ENCODE measurements at regions not wholly inside any gene's neighbourhood (a gene's known extent, or its start where the extent isn't known, plus 50 kb on each side); places are given as distances from the start of the nearest gene placed in this dataset.

- TF ChIP-seq PATZ1 (CRISPR knock-in tag; IDR thresholded peaks at IDR 0.05; ENCODE audit: borderline replicate concordance): no peak
- TF ChIP-seq ZNF8 (CRISPR knock-in tag; IDR thresholded peaks at IDR 0.05): no peak
- TF ChIP-seq RARB (CRISPR knock-in tag; IDR thresholded peaks at IDR 0.05): no peak
- TF ChIP-seq ESRRG (CRISPR knock-in tag; IDR thresholded peaks at IDR 0.05): no peak
- no peak for TF ChIP-seq CSRNP3 (CRISPR knock-in tag; IDR thresholded peaks at IDR 0.05)
- no peak for TF ChIP-seq GLIS3 (CRISPR knock-in tag; IDR thresholded peaks at IDR 0.05)
- no peak for TF ChIP-seq SNAI2 (CRISPR knock-in tag; IDR thresholded peaks at IDR 0.05)
- TF ChIP-seq ZFP30 (CRISPR knock-in tag; IDR thresholded peaks at IDR 0.05): no peak
- TF ChIP-seq OSR1 (CRISPR knock-in tag; IDR thresholded peaks at IDR 0.05): no peak
- no peak for TF ChIP-seq ARNTL (CRISPR knock-in tag; IDR thresholded peaks at IDR 0.05; ENCODE audit: borderline replicate concordance, low read depth)
- TF ChIP-seq BACH2 (CRISPR knock-in tag; IDR thresholded peaks at IDR 0.05; ENCODE audit: borderline replicate concordance): no peak
- TF ChIP-seq ZNF565 (CRISPR knock-in tag; conservative IDR thresholded peaks at IDR 0.05; ENCODE audit: low read depth): no peak
These were observed 110.1 kb upstream of the GBE1 start for GRCh38 chr3:81871358-81872155.
